NCI-H774 (cell line): ENCODE measurements at regions not wholly inside any gene's neighbourhood (a gene's known extent, or its start where the extent isn't known, plus 50 kb on each side); places are given as distances from the start of the nearest gene placed in this dataset.

Experiments
- DNase-seq: peaks from one replicate; lab custom pipeline; 2025; lab: John Stamatoyannopoulos, UW

DNA sequence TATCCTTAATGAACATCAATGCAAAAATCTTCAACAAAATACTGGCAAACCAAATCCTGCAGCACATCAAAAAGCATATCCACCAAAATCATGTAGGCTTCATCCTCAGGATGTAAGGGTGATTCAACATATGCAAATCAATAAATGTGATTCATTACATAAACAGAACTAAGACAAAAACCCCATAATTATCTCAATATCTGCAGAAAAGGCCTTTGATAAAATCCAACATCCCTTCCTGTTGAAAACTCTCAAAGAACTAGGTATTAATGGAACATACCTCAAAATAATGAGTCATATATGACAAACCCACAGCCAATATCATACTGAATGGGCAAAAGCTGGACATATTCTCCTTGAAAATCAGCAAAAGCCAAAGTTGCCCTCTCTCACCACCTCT, 54.6 kb upstream of the DEPDC1 start:
- DNase-seq, result no peak

GRCh38 chr1:68558321-68559026, 61.6 kb upstream of the DEPDC1 start:
- DNase-seq, result no peak

GRCh38 chr1:68565923-68566322, 69.0 kb upstream of the DEPDC1 start:
- DNase-seq, result no peak

GRCh38 chr1:68570871-68571270, 74.0 kb upstream of the DEPDC1 start:
- DNase-seq, result no peak

DNA sequence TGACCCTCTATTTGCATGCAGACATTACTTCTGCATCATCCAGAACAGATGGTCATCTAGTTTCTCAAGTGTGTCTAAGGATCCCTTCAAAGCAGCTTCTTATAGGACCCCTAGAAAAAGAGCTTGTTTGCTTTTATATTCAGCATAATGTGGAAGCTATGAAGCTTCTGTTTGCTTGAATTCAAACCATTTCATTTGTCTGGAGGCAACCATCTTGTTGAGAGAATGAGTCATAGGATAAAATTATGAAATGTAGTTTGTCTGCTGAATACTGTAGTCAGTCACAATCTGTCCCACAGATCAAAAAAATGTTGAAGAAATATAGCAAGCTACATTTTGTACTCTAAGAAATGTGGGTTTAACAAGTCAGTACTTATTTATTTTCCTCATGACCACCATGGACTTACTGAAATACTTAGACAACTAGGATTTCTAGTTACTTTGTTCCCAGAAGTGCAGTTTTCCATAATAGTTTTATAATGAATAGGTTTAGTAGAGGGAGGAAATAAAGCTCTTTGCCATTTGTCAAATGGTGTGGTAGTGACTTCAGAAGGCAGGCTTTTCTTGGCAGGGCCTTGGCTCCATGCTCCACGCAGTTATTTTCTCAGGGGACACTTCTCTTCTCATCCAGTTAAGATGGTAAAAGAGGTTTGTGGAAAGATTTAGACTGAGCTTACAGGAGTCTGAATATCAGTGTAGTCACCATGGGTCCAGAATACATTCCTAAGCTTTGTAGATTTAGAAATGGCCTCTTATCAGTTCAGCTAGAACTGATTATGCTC, 74.8 kb upstream of the DEPDC1 start:
- no peak for DNase-seq

- DNase-seq, result no peak
Measured at GRCh38 chr1:68585351-68585750, 88.5 kb upstream of the DEPDC1 start.

- no peak for DNase-seq
Measured at GRCh38 chr1:68586766-68587165, 89.9 kb upstream of the DEPDC1 start.

GRCh38 chr1:68588304-68588703, 91.4 kb upstream of the DEPDC1 start:
- DNase-seq, result no peak

DNA sequence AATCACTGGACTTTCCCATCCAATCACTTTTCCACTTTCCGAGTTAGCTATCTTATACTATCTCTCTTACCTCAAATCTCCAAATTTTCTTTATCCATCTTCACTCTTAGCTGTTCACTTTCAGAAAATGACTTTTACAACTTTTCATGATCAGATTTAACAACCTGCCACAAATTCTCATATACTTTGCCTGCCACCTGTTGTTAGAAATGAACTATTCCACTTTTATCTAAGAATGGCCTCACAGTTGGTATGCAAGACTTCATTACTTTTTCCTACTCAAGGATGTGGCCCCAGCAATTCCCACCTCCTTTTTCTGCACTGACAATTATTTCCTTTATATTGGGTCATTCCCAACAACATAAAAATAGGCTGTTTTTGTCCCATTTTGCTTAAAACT, 93.6 kb upstream of the DEPDC1 start:
- no peak for DNase-seq

DNA sequence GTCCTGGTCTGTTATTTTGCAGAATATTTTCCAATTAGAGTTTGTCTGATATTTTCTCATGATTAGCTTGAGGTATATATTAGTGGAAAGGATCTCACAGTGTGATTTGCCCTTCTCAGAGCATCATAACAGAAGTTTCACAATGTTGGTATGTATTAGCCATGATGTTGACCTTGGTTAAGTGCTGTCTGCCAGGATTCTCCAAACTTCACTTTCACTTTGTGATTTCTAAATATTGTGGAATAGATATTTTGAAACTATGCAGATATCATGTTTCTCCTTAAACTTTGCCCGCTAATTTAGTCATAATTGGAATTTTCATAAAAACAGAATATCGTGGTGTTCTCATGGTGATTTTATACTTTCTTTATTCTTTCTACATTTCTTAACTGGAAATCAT, 98.0 kb upstream of the DEPDC1 start:
- no peak for DNase-seq

DNA sequence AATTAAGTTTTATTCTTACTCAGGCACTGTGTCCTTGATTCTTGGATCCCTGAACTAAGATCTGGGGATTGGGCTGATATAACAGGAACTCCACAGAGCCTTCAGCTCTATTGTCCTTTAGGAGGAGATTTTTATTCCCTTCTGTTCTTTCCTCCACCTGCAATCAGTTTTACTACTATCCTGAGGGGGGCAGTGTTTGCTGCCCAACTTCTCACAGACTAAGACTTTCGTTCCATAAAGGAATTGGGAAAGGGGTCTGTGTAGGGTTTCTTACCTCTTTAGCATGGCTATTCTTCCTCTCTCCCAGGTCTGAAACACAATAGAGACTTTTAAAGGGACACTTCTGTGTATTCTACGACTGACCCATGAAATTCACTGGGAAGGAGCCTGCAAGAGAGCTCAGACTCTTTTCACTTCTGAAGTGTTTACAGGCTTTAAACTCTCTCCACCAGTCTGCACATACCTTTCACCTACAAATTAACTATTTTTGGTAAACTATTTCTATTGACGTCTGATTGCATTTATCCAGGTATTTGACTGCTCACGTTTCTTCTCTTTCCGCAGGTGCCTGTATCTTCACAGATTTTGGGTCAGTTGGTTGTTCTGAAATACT, 103.3 kb upstream of the DEPDC1 start:
- no peak for DNase-seq

DNA sequence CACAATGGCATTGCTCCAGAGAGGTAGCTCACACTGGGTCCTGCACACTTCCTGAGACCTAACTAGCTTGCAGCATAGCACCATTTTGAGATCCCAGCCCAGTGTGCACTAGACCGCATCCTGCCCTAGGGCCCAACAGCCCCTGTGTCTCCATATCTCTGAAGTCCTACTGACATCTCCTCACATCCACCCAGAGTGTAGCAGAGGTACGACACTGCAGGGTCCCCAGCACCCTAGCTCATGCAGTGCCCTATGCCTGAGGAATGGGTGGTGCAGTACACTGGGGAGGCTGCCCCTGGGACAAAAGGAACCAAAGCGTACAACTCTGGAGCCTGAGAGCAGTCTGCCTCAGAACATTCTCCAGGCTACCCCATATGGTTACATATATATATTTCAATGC, 111.4 kb upstream of the DEPDC1 start:
- no peak for DNase-seq

DNA sequence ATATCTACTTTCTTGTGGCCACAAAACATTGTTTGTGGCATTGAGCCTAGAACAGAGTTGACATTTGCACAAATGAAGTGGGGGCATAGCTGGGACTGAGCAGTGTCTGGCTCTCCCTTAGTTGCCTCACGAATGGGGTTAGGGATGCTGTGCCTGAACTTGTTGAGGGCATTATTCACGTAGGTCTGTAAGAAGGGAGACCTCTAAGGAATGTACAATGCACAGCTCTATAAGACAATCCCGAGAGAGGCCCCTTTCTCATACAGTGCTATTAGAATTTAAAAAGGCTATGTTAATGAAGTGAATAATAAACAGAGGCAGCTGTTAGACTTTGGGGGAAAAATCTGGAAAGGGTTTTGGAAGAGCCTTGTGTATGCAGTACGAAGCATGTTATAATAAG, 118.4 kb upstream of the DEPDC1 start:
- no peak for DNase-seq

GRCh38 chr1:68617942-68618341, 121.1 kb upstream of the DEPDC1 start:
- DNase-seq, result no peak

DNA sequence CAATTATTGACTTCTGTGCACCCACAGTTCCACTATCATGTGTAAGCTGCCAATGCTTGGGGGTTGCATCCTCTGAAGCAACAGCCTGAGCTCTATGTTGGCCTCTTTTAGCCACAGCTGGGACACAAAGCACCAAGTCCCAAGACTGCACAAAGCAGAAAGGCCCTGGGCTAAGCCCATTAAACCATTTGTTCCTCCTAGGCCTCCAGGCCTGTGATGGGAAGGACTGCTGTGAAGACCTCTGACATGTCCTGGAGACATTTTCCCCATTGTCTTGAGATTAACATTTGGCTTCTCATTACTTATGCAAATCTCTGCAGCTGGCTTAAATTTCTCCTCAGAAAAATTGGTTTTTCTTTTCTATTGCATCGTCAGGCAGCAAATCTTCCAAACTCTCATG, 123.7 kb upstream of the DEPDC1 start:
- no peak for DNase-seq

DNA sequence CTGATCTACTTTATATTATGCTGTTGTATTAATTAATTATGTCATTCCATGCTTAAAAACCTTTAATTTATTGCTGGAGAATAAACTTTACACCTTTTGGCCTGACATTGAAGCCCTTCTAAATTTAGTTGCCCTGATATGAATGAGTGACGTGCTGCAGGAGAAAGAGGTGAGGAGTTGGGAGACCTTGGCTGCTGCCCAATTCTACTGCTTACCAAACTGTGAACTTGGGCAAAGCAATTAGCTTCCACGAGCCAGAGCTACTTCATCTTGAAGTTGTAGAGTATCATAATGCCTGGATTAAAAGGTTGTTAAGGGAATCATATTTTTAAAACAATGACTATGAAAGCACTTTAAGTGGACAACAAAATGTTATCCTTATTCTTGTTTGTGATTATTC, 126.8 kb upstream of the DEPDC1 start:
- no peak for DNase-seq

DNA sequence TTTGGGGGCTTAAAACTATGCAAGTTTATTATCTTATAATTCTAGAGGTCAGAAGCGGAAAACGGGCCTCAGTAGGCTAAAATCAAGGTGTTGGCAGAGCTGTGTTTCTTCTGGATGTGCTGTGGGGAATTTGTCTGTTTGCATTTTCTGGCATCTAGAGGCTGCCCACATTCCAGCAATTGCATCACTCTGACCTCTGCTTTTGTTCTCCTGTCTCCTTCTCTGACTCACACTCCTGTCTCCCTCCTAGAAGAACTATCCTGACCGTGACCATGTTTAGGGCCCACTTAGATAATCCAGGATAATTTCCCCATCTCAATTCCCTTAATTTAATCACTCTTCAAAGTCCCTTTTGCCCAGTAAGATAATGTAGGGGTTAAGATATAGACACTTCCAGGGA, 127.4 kb upstream of the DEPDC1 start:
- DNase-seq, result no peak

- no peak for DNase-seq
Measured at GRCh38 chr1:68625624-68626023, 128.7 kb upstream of the DEPDC1 start.

- no peak for DNase-seq
Measured at GRCh38 chr1:68633141-68633919, 136.4 kb upstream of the DEPDC1 start.

DNA sequence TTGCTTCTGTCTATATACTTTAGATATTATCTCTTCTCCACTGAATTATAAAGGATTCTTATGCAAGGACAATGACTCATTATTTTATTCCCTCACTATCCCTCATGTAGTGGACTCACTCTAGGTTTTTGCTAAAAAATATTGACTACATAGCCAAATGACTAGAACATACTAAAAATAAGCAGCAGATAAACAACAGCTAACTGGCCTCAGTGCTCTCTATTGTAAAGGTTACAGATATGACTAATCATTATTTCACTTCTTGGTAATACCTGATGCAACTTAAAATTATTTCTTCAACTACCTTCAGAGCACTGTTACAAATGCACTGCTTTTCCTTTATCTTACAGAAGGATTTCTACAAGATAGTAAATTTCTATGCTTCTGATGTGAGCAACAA, 147.6 kb upstream of the DEPDC1 start:
- DNase-seq, result no peak

DNA sequence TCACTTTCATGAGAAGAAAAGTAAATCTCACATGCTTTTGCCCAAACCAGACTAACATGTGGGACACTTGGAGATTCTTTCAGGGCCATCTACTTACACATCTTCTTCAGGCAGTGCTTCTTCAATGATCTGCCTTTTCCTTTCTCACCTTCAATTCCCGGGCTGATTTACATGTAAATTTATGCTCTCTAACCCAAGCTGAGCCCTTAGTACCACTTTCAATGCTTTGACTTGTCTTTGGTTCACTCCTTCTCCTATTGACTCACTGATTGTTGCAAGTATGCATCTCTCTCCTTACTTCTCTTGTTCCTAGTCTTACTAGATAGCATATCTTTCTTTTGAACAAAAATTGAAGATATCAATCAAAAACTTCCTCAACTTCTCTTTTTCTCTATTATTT, 154.2 kb upstream of the DEPDC1 start:
- DNase-seq, result no peak

GRCh38 chr1:68653882-68654281, 157.0 kb upstream of the DEPDC1 start:
- DNase-seq, result no peak

- no peak for DNase-seq
Measured at GRCh38 chr1:68673771-68674170, 176.9 kb upstream of the DEPDC1 start.
